HG03159 (cell line): ENCODE measurements at regions not wholly inside any gene's neighbourhood (a gene's known extent, or its start where the extent isn't known, plus 50 kb on each side); places are given as distances from the start of the nearest gene placed in this dataset.
"Not testable (repeated sequence)": the region's sequence is repeated elsewhere in the genome, so short reads cannot be mapped to it uniquely, and the experiment has no call there.

Experiments
- ATAC-seq: cut with Tn5 transposase; IDR thresholded peaks from one replicate; pipeline ENCODE4 v1.9.1; 2021; ENCODE audit warnings: mild to moderate bottlenecking, moderate library complexity; ENCODE audit not compliant: unreplicated experiment

DNA sequence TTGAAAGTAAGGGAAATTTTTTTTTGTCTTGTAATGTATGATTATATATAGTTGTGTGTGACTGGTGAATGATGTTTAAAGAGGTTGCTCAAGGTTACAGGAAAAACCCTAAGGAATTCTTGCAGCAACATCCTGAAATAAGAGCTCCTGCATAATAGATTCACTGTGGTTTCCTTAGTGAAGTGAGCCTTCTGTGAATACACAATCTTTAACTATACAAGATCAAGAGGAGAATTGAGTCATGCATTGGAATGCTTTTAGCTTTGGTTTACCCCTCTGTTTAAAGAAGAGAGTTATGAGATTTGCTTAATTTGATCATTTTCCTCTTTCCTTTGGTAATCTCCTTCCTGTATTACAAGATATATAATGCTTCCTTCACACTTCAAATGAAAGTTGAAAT, 141.6 kb upstream of the EYA4 start:
- ATAC-seq, result no peak

DNA sequence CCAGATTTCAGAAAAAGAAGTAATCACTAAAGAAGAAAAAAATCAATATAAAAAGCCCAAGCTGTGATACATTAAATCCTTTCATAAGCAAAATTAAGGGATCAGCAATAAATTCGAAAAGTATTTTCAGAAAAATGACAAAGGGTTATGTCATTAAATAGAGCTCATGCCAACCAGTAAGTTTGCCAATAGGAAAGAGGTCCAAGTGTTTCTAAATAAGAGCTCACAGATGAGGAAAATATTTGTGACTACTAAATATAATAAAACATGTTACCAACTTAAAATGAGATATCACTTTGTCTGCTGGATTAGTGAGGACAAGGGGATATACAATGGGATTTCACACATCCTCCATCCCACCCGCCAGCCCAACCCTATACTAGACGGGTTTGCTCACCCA, 140.3 kb upstream of the EYA4 start:
- no peak for ATAC-seq

- ATAC-seq, result no peak
These were observed 139.4 kb upstream of the EYA4 start for GRCh38 chr6:133101790-133102189.

- ATAC-seq, result no peak
These were observed 134.2 kb upstream of the EYA4 start for GRCh38 chr6:133106934-133107333.

GRCh38 chr6:133108419-133108818, 132.7 kb upstream of the EYA4 start:
- ATAC-seq, result no peak

GRCh38 chr6:133114973-133115372, 126.2 kb upstream of the EYA4 start:
- ATAC-seq, result no peak

DNA sequence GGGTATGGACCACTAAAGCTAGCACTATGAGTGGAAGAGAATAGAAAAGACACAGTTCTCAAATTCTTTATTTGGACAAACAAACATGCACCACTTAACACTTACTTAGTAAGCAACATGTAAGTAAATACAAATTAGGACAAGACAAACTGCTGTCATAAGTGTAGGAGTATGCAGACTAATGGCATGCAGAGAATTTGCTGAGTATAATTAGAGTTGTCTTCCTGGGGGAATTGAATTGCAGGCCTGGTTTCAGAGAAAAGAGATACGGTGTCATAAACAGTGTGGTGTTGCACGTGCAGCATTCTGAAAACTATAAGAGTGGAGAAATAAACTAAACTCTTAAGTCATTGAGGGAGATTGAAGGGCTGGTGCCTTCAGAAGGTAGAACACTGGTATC, 125.2 kb upstream of the EYA4 start:
- ATAC-seq, result no peak

GRCh38 chr6:133128191-133128590, 113.0 kb upstream of the EYA4 start:
- ATAC-seq, result no peak

GRCh38 chr6:133129556-133129955, 111.6 kb upstream of the EYA4 start:
- no peak for ATAC-seq

- no peak for ATAC-seq
These were observed 110.3 kb upstream of the EYA4 start for GRCh38 chr6:133130863-133131262.

DNA sequence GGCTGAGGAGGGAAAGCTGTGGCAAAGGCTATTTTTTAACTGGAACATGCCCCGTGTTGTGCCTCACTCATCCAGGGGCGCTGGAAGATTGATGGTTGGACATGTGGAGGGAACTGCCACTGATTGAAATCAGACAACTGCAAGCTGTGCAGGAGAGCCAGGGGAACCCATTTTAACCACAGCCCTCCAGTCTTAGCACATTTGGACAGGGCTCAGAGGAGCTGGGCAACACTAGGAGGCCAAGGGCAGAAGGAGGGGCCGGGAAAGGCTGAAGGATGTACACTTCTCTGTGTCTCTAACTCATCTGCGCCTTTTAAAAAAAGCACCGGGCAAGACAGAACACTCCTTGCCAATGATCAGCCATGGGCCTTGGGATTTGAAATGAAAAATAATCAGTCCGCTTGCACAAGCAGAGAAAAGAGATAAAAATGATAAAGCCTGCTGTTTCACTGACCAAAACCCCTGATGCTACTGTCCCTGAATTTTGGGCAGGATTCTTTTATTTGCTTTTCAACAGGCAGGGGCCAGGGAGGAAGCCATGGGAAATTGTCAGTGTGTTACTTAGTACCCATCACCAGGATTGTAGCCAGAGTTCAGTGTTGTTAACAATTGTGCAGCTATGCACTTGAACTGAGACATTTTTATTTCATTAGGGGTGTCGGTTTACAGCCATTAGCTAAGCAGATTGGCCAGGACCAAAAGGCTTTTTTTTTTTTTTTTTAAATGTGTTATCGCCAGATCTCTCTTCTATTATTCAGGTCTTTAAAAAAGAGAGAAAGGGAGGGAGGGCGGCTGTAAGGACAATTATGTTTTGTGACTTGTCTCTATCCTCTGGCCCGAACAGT, 109.3 kb upstream of the EYA4 start:
- ATAC-seq, result no peak

DNA sequence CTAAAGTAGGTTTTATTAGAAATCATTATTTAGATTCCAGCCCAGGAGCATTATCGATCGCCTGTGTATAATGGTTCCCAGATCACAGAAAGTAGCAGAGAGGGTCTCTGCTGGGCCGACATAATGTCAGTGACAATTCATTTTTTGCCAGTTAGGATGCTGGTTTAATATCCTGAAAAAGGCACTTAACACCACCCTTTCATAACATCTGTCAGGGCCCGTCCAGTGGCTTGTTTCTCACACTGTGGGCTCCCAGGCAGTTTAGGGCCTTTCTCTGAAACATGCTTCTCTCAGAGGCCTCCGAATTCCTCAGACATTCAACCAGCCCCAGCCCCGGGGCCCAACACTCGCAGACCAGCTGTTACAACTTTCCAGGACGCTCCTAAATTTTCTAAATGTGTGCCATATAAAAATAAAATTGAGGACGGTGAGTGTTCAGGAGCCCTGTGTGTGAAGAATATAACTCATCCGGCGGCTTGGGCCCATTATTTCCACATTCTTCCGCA, 108.6 kb upstream of the EYA4 start:
- no peak for ATAC-seq

DNA sequence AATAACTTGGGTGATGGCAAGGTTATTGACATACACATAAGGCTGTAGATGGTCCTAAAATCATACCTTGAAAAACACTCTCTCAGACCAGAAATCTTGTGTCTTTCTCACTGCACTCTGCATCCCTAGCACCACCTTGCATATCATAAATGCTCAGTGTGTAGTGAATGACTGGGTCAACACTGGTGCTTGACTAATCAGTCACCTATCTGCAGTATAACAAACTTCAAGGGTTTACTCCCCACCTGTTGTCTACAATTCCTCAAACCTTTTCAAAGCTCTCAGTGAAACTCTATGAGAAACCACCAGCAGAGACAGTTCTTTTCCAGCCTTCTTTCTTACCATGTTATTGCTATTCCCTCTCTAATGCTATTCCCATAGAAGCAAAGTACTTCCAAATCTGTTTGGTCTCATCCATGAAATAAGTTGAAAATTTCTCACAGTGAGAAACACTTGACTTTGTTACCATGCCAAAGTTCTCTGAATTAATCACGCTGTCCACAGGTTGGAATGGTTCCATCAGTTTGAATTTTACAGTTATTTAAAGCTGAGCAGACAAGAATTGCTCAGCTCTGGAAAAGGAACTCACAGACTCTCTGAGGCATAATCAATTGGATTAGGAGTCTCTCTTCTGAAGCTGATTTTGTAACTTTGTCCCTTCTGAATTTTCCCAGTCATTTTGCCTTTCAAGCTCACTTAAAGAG, 104.8 kb upstream of the EYA4 start:
- ATAC-seq, result no peak

DNA sequence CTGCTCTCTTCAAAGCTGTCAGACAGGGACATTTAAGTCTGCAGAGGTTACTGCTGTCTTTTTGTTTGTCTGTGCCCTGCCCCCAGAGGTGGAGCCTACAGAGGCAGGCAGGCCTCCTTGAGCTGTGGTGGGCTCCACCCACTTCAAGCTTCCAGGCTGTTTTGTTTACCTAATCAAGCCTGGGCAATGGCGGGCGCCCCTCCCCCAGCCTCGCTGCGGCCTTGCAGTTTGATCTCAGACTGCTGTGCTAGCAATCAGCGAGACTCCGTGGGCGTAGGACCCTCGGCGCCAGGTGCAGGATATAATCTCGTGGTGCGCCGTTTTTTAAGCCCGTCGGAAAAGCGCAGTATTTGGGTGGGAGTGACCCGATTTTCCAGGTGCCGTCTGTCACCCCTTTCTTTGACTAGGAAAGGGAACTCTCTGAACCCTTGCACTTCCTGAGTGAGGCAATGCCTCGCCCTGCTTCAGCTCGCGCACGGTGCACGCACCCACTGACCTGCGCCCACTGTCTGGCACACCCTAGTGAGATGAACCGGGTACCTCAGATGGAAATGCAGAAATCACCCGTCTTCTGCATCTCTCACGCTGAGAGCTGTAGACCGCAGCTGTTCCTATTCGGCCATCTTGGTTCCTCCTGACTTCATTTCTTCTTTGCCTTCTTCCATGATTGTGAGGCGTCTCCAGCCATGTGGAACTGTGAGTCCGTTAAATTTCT, 93.5 kb upstream of the EYA4 start:
- not testable (repeated sequence) for ATAC-seq

DNA sequence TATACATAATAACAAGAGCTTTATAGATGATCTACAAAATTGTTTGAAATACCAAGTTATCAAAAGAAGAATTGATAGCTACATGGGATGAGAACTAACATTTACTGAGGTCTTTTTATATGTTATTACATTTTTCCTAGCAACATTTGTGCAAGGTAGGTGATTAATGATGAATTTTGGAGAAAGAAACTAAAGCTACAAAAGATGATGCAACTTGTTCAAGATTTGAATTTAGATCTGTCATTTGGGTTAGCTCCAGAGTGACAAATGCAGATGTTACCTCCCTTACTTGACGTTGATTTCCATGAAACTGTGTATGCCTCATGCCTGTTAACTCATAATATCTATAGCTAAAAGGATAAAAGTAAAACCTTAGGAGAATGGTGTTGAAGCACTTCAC, 84.5 kb upstream of the EYA4 start:
- no peak for ATAC-seq

- ATAC-seq, result no peak
These were observed 83.2 kb upstream of the EYA4 start for GRCh38 chr6:133157995-133158394.

DNA sequence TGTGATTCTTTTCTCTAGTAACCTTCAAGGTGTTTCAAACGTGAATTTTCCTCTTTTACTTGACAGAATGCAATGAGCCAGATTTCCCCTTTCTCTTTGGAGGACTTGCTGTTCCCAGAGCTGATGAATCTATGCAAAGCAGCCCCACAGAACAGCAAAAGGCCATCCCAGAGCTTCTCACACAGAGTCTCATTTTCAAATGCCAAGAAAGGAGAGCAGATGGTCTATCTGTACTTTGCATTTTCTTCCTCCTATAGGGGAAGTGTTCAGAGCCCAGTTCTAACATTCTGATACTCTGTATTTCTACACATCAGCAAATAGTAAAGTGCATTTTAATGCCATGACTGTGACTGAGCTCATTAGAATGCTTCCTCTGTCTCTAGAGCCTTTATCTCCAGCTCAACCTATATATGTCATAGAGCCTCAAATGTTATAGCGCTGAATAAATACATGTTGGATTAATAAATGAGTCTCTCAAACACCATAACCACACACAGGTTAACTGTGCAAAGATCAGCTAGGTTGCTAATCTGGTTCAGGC, 81.8 kb upstream of the EYA4 start:
- no peak for ATAC-seq

DNA sequence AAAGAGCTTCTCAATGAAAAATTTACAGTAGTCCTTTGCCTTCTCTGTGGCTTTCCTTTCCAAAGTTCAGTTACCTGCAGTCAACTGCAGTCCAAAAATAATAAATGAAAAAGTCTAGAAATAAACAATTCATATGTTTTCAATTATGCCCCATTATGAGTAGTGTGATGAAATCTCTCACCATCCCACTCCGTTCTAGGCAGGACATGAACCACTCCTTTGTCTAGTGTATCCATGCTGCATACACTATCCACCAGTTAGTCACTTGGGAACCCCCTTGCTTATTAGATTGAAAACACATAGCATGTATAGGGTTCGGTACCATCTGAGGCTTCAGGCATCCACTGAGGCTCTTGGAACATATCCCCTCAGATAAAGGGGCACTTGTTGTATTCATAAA, 80.6 kb upstream of the EYA4 start:
- ATAC-seq, result no peak

- no peak for ATAC-seq
These were observed 75.9 kb upstream of the EYA4 start for GRCh38 chr6:133165235-133165634.

GRCh38 chr6:133166766-133167165, 74.4 kb upstream of the EYA4 start:
- no peak for ATAC-seq

GRCh38 chr6:133169901-133170300, 71.3 kb upstream of the EYA4 start:
- ATAC-seq, result no peak
